IMR-90 (cell line): ENCODE measurements at regions not wholly inside any gene's neighbourhood (a gene's known extent, or its start where the extent isn't known, plus 50 kb on each side); places are given as distances from the start of the nearest gene placed in this dataset.

Experiments used
- ATAC-seq: fragments of 200-7000 bp; cut with Tn5 transposase; 2 replicates; pipeline ENCODE4 v1.9.1; 2020; ENCODE audit warnings: low read depth, mild to moderate bottlenecking, moderate library complexity
- BruUV-seq: library from RNA; stranded (reverse); fragments of 400-500 nt; replicated peaks from 2 replicates; lab custom pipeline; 2021; lab: Mats Ljungman, UMichigan
- CTCF ChIA-PET: fragments of 300-600 bp; formaldehyde crosslinking; extraction: SDS; loops from one replicate; lab custom pipeline; 2021; ENCODE audit warnings: antibody characterized with exemption; lab: Yijun Ruan, JAX
- POLR2A ChIA-PET: fragments of 300-600 bp; sonication (Branson Sonifier 250); formaldehyde crosslinking; loops from one replicate; lab custom pipeline; 2022; ENCODE audit warnings: antibody characterized with exemption; ENCODE audit not compliant: unreplicated experiment; lab: Charles Lee
- DNase-seq: peaks from one replicate; pipeline ENCODE4 v3.0.0; 2013
- H2AFZ ChIP-seq: replicated peaks from 2 replicates; pipeline ENCODE3; 2013; ENCODE audit warnings: low read length, mild to moderate bottlenecking; ENCODE audit not compliant: poor library complexity
- H2AK5ac ChIP-seq: 2 replicates; pipeline ENCODE4 v1.6.1; 2013; ENCODE audit warnings: low read depth, low read length, inconsistent platforms
- H2AK9ac ChIP-seq: replicated peaks from 2 replicates; pipeline ENCODE3; 2013; ENCODE audit warnings: mild to moderate bottlenecking, low read depth, low read length, moderate library complexity; ENCODE audit not compliant: poor library complexity
- H2BK120ac ChIP-seq: 2 replicates; pipeline ENCODE4 v1.6.1; 2013; ENCODE audit warnings: low read depth, low read length, inconsistent platforms
- H2BK15ac ChIP-seq: 3 replicates; pipeline ENCODE4 v1.6.1; 2013; ENCODE audit warnings: low read depth, low read length, inconsistent platforms
- H2BK20ac ChIP-seq: 2 replicates; pipeline ENCODE4 v1.6.1; 2013; ENCODE audit warnings: low read depth, mild to moderate bottlenecking, inconsistent platforms, low read length, moderate library complexity
- H2BK5ac ChIP-seq: 2 replicates; pipeline ENCODE4 v1.6.1; 2013; ENCODE audit warnings: mild to moderate bottlenecking, low read depth, low read length, inconsistent platforms; ENCODE audit not compliant: poor library complexity, severe bottlenecking
- H3K14ac ChIP-seq: replicated peaks from 2 replicates; pipeline ENCODE4 v1.6.1; 2013; ENCODE audit warnings: low read depth, low read length, inconsistent platforms
- H3K18ac ChIP-seq: 2 replicates; pipeline ENCODE4 v1.6.1; 2013; ENCODE audit warnings: low read depth, low read length, control low read depth
- H3K23ac ChIP-seq: 2 replicates; pipeline ENCODE4 v1.6.1; 2013; ENCODE audit warnings: low read depth, low read length, inconsistent platforms
- H3K27ac ChIP-seq: 2 replicates; pipeline ENCODE4 v1.5.1; 2013; ENCODE audit warnings: mild to moderate bottlenecking, control low read depth, low read length; ENCODE audit not compliant: insufficient read depth
- H3K27me3 ChIP-seq: 2 replicates; pipeline ENCODE4 v1.6.1; 2013; ENCODE audit warnings: low read length; ENCODE audit not compliant: control insufficient read depth, insufficient read depth
- H3K36me3 ChIP-seq: 2 replicates; pipeline ENCODE4 v1.6.1; 2013; ENCODE audit warnings: low read length, mixed read lengths; ENCODE audit not compliant: control insufficient read depth, insufficient read depth
- H3K4ac ChIP-seq: 2 replicates; pipeline ENCODE4 v1.6.1; 2013; ENCODE audit warnings: low read depth, low read length, inconsistent platforms
- H3K4me1 ChIP-seq: 2 replicates; pipeline ENCODE4 v1.6.1; 2013; ENCODE audit warnings: low read length, mixed read lengths; ENCODE audit not compliant: control insufficient read depth, insufficient read depth
- H3K4me2 ChIP-seq: 2 replicates; pipeline ENCODE4 v1.6.1; 2013; ENCODE audit warnings: low read depth, mild to moderate bottlenecking, control low read depth, low read length, moderate library complexity
- H3K4me3 ChIP-seq: 2 replicates; pipeline ENCODE4 v1.5.1; 2013; ENCODE audit warnings: low read depth, mild to moderate bottlenecking, control low read depth, low read length, moderate library complexity; ENCODE audit not compliant: insufficient read depth
- H3K56ac ChIP-seq: 2 replicates; pipeline ENCODE4 v1.6.1; 2013; ENCODE audit warnings: low read length, inconsistent platforms; ENCODE audit not compliant: insufficient read depth; ENCODE audit errors: extremely low read depth
- H3K79me1 ChIP-seq, 2 experiments: 2 replicates each; pipeline ENCODE4 v1.6.1; 2013; ENCODE audit warnings: low read length in 2 of 2, inconsistent platforms in 1 of 2, low read depth in 1 of 2
- H3K9ac ChIP-seq: 2 replicates; pipeline ENCODE4 v1.6.1; 2013; ENCODE audit warnings: low read depth, low read length, control low read depth
- H3K9me1 ChIP-seq: 2 replicates; pipeline ENCODE4 v1.6.1; 2013; ENCODE audit warnings: low read length, inconsistent platforms; ENCODE audit not compliant: insufficient read depth
- H3K9me3 ChIP-seq: 2 replicates; pipeline ENCODE4 v1.6.1; 2013; ENCODE audit warnings: low read length; ENCODE audit not compliant: control insufficient read depth, insufficient read depth
- H4K20me1 ChIP-seq: 2 replicates; pipeline ENCODE4 v1.6.1; 2013; ENCODE audit warnings: low read length, inconsistent platforms; ENCODE audit not compliant: insufficient read depth
- H4K5ac ChIP-seq: 2 replicates; pipeline ENCODE4 v1.6.1; 2013; ENCODE audit warnings: mild to moderate bottlenecking, low read depth, low read length, control low read depth
- H4K8ac ChIP-seq, 2 experiments: 2 replicates each; pipeline ENCODE4 v1.6.1; 2013; ENCODE audit warnings: low read depth in 2 of 2, low read length in 2 of 2, control low read depth in 1 of 2, inconsistent platforms in 1 of 2
- H4K91ac ChIP-seq: 2 replicates; pipeline ENCODE4 v1.6.1; 2013; ENCODE audit warnings: low read depth, low read length, inconsistent platforms; ENCODE audit not compliant: insufficient read depth
- BHLHE40 ChIP-seq: fragments of 150-350 bp; IDR thresholded peaks from 2 replicates; pipeline ENCODE4 v1.6.1; 2016; ENCODE audit warnings: mild to moderate bottlenecking, low read depth, low read length
- CHD1 ChIP-seq: IDR thresholded peaks from 2 replicates; pipeline ENCODE4 v1.6.1; 2012; ENCODE audit warnings: low read depth, low read length, improper control_type of control experiment
- ELK1 ChIP-seq: fragments of 150-350 bp; IDR thresholded peaks from 2 replicates; pipeline ENCODE4 v1.6.1; 2016; ENCODE audit warnings: low read depth, mild to moderate bottlenecking, low read length, moderate library complexity, borderline replicate concordance
- NFE2L2 ChIP-seq: fragments of 150-350 bp; IDR thresholded peaks from 2 replicates; pipeline ENCODE4 v1.6.1; 2016; ENCODE audit warnings: low read depth, mild to moderate bottlenecking, low read length
- POLR2A ChIP-seq: IDR thresholded peaks from 2 replicates; pipeline ENCODE4 v1.6.1; 2012; ENCODE audit warnings: mild to moderate bottlenecking, low read depth, low read length
- RAD21 ChIP-seq: IDR thresholded peaks from 2 replicates; pipeline ENCODE4 v1.6.1; 2012; ENCODE audit warnings: low read length, improper control_type of control experiment
- USF2 ChIP-seq: fragments of 150-350 bp; IDR thresholded peaks from 2 replicates; pipeline ENCODE4 v1.6.1; 2017; ENCODE audit warnings: mild to moderate bottlenecking, antibody characterized with exemption, low read length, low read depth
- WGBS, 2 experiments: methylation state at CpG; one replicate each; pipeline versions ENCODE4 v1.1.5 to v1.1.7; 2013; ENCODE audit warnings: missing lambda C conversion rate in 2 of 2; ENCODE audit not compliant: insufficient read length in 1 of 2; ENCODE audit errors: extremely low coverage in 2 of 2; 5-methylcytosine and 5-hydroxymethylcytosine counted together
- dilution Hi-C: fragments of 300-500 bp; cut with HindIII; formaldehyde crosslinking; loops from one replicate; pipeline ENCODE4 v1.14.3; 2018; ENCODE audit warnings: low sequenced_read_pairs; ENCODE audit not compliant: unreplicated experiment
- in situ Hi-C: fragments of 300-500 bp; cut with MboI; formaldehyde crosslinking; loops from 3 replicates; pipeline ENCODE4 v1.14.3; 2019; ENCODE audit warnings: low sequenced_read_pairs, inconsistent platforms, mixed read lengths
- intact Hi-C: fragments of 100-400 bp; cut with micrococcal nuclease; formaldehyde crosslinking; loops from 2 replicates; pipeline ENCODE4 v1.10.0; 2022

DNA sequence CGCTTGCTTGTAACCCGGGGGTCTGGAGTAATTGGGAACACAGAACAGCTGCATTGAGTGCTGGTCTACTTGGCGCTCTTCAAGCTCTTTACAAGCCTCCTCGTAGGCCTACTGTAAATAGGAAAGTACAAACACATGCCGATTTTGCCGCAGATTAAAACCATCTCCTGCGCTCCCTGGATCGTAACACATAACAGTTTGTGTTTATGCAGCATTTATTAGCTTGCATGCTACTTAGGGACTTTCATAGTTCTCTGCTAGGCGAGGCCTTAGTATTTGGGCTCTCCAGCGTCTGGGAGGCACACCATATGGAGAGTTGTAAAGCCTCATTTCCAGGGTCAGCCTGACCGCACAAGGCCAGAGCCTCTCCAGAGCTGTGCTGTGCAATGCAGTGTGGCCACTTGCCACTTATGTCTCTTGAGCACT is 84.0 kb upstream of the HAAO start:
- H3K23ac ChIP-seq: no peak overlapping the region
- no peak overlapping the region for H3K18ac ChIP-seq
- BruUV-seq: no TSS peak
- WGBS, 2 experiments: 20% methylated on average over 2 of the region's 11 CpGs; no CpG with 5 or more reads in 1 of the 2 experiments
- H3K14ac ChIP-seq: no peak overlapping the region
- CTCF ChIA-PET: no interaction called here
- no peak overlapping the region for H3K9ac ChIP-seq
- H3K4me2 ChIP-seq: no peak overlapping the region
- H3K9me1 ChIP-seq: no peaks in the 10 kb centered on the region
- H4K8ac ChIP-seq: no peak overlapping the region; a peak in 1 of 4 replicates
- H2BK120ac ChIP-seq: no peak overlapping the region
- no peak overlapping the region for H2BK15ac ChIP-seq
- H2BK20ac ChIP-seq: no peak overlapping the region
- in situ Hi-C loops: no loop called here
- no peak overlapping the region for H4K91ac ChIP-seq
- no peak overlapping the region for H3K4me3 ChIP-seq
- no peak overlapping the region for H4K5ac ChIP-seq
- no peaks in the 10 kb centered on the region for H3K27me3 ChIP-seq
- no peaks in the 10 kb centered on the region for H4K20me1 ChIP-seq
- no peaks in the 10 kb centered on the region for H3K79me1 ChIP-seq
- ATAC-seq: no peak
- H2BK5ac ChIP-seq: no peak overlapping the region
- no peak overlapping the region for H3K4ac ChIP-seq
- TF ChIP-seq BHLHE40: no peak
- no peak for TF ChIP-seq POLR2A
- no peak for TF ChIP-seq RAD21
- no peak for TF ChIP-seq USF2
- TF ChIP-seq NFE2L2: no peak
- TF ChIP-seq ELK1: no peak
- TF ChIP-seq CHD1: no peak
- no peak overlapping the region for H3K56ac ChIP-seq
- no peak for DNase-seq
- H2AK9ac ChIP-seq: no peak overlapping the region
- H3K36me3 ChIP-seq: no peaks in the 10 kb centered on the region
- H2AK5ac ChIP-seq: no peak overlapping the region
- POLR2A ChIA-PET: no interaction called here
- no peak overlapping the region for H3K27ac ChIP-seq
- no peaks in the 10 kb centered on the region; the same call in 1 of the 2 replicates for H3K4me1 ChIP-seq
- dilution Hi-C loops: no loop called here
- peak overlapping the region; percentile 16 for H2AFZ ChIP-seq
- intact Hi-C loops: no loop called here
- no peaks in the 10 kb centered on the region for H3K9me3 ChIP-seq
